ENCODE measurements at regions not wholly inside any gene's neighbourhood (a gene's known extent, or its start where the extent isn't known, plus 50 kb on each side); places are given as distances from the start of the nearest gene placed in this dataset.

DNA sequence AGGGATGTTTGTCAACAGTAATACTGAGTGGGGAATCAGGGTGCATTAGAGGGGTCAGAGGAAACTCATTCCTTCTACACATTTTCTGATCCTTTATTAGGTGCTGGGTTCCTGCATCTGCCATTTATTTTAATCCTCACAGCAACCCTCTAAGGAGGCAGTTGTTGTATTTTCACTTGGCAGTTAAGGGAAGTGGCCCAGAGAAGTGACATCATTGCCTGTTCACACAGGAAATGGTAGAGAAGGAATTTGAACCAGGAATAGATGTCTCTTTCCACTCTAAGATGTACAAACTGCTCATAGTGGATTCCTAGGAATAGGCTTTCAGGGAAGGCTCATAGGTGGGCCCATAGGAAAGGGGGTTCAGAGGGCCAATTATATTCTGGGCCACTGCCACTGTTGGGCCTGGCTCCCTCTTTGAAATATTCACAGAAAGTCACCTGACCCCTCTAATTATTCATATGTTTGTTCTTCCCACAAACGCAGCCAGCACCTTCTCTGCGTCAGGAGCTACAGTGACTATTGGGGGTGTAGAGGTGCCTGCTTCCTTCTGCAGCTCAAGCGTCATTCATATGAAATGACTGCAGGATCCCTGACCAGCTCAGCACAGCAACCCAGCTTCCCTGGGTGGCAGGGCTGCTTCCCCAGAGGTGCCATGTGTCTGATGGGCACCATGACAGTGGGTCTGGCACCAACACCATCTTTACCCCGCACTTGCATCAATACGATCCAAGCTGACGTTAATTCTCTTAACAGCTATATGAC, 163.9 kb upstream of the SMAD3 start:
- H3K4me2 ChIP-seq (ENCODE audit: insufficient read depth, low read length): no peak overlapping the region
- CTCF ChIA-PET (ENCODE audit: low intra/inter-chr PET ratio): no interaction called here
- H2AFZ ChIP-seq (ENCODE audit: low read depth, low read length): peak overlapping the region; percentile 49; the same call in 1 of the 2 replicates
- TF ChIP-seq HNRNPLL (IDR thresholded peaks at IDR 0.05; ENCODE audit: low read depth, low read length, poor library complexity, severe bottlenecking) (no peak), ETV6 (IDR thresholded peaks at IDR 0.05; ENCODE audit: borderline replicate concordance in 1 of 2, low read depth in 2 of 2, low read length in 1 of 2) (no peak), ETV6 (CRISPR knock-in tag; IDR thresholded peaks at IDR 0.05; ENCODE audit: borderline replicate concordance) (no peak), RUNX1 (IDR thresholded peaks at IDR 0.05; ENCODE audit: low read depth) (no peak), HLTF (IDR thresholded peaks at IDR 0.05) (no peak), ZNF165 (CRISPR knock-in tag; IDR thresholded peaks at IDR 0.05; ENCODE audit: borderline replicate concordance) (no peak), ATF7 (IDR thresholded peaks at IDR 0.05) (peak; percentile 47; the same call in 1 of the 2 replicates), ZNF175 (CRISPR knock-in tag; IDR thresholded peaks at IDR 0.05; ENCODE audit: low read depth) (peak; percentile 84), STAT5B (CRISPR knock-in tag; IDR thresholded peaks at IDR 0.05) (no peak)
- TF ChIP-seq, protein P1, sequence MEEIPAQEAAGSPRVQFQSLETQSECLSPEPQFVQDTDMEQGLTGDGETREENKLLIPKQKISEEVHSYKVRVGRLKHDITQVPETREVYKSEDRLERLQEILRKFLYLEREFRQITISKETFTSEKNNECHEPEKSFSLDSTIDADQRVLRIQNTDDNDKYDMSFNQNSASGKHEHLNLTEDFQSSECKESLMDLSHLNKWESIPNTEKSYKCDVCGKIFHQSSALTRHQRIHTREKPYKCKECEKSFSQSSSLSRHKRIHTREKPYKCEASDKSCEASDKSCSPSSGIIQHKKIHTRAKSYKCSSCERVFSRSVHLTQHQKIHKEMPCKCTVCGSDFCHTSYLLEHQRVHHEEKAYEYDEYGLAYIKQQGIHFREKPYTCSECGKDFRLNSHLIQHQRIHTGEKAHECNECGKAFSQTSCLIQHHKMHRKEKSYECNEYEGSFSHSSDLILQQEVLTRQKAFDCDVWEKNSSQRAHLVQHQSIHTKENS (CRISPR knock-in tag; IDR thresholded peaks at IDR 0.05): no peak

More for the DNA sequence above, 163.9 kb upstream of the SMAD3 start:
- Histone ChIP-seq H3K79me2 (ENCODE audit: control insufficient read depth, insufficient read depth, low read length) (no peaks in the 10 kb centered on the region), H3K4me1 (replicated peaks in 1 of 2; ENCODE audit: control insufficient read depth in 2 of 2, insufficient read depth in 2 of 2, low read length in 2 of 2) (peaks cover 0 to 12% of the 10 kb centered on the region in 2 experiments; a peak in 3 of 5 replicates), H3K9me1 (ENCODE audit: control insufficient read depth, insufficient read depth, low read length) (no peaks in the 10 kb centered on the region), H3K4me3 (no peak overlapping the region), H4K20me1 (replicated peaks; ENCODE audit: control insufficient read depth, insufficient read depth, low read length) (no peaks in the 10 kb centered on the region), H3K9me3 (replicated peaks; ENCODE audit: control insufficient read depth, insufficient read depth, low read depth, low read length) (0 out of 2 replicates have a peak, but pooled peaks cover 3% of the 10 kb centered on the region), H3K36me3 (ENCODE audit: control insufficient read depth, insufficient read depth, low read length) (no peaks in the 10 kb centered on the region), H3K27me3 (ENCODE audit: control insufficient read depth in 2 of 2, insufficient read depth in 2 of 2, low read length in 2 of 2) (no peaks in the 10 kb centered on the region), H3K9ac (ENCODE audit: insufficient read depth in 1 of 2, low read depth in 2 of 2, low read length in 2 of 2) (no peak overlapping the region), H3K27ac (ENCODE audit: extremely low read depth, low read depth, low read length) (no peak overlapping the region)
- in situ Hi-C loops (cut with MboI): no loop called here
- 78% methylated on average over 6 of the region's 6 CpGs for WGBS (ENCODE audit: insufficient coverage, low coverage, missing lambda C conversion rate)
- intact Hi-C loops (cut with micrococcal nuclease): loop anchor here (5.0 kb wide), 1 partner anchor 39 kb away; no protein-coding TSS in a partner anchor
- FAIRE-seq (no peak), ATAC-seq (no peak), DNase-seq (ENCODE audit: extremely low read depth in 1 of 4, low spot score in 3 of 4) (no peak)
- POLR2A ChIA-PET: interaction anchor here (0.6 kb wide), 2 partner anchors 42 to 1445 kb away, joined by 3 to 4 read pairs; no protein-coding TSS in a partner anchor
- no TSS peak for BruUV-seq (replicated peaks)
